ENCODE measurements at regions not wholly inside any gene's neighbourhood (a gene's known extent, or its start where the extent isn't known, plus 50 kb on each side); places are given as distances from the start of the nearest gene placed in this dataset.
"Not testable (repeated sequence)": the region's sequence is repeated elsewhere in the genome, so short reads cannot be mapped to it uniquely, and the experiment has no call there.

GRCh38 chr6:114747995-114748625 lies 405.3 kb upstream of the HS3ST5 start:
- no peak for DNase-seq

DNA sequence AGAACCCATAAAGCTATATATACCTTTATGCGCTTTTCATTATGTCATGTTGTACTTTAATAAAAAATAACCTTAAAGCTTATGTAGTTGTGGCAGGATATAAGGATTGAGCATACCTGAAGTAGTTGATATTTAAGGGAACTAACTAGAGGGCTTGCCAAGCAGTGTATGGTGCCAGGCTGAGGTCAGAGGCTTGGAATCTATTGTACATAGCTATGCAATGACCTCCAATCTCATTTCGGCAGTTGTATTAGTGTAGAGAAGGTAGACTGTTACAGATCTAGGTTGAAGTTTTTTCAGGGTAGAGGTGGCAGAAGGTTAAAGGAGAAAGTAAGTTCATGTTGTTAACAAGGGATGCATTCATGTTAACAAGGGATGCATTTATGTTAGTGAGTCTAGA lies 397.7 kb upstream of the HS3ST5 start:
- no peak for DNase-seq

DNA sequence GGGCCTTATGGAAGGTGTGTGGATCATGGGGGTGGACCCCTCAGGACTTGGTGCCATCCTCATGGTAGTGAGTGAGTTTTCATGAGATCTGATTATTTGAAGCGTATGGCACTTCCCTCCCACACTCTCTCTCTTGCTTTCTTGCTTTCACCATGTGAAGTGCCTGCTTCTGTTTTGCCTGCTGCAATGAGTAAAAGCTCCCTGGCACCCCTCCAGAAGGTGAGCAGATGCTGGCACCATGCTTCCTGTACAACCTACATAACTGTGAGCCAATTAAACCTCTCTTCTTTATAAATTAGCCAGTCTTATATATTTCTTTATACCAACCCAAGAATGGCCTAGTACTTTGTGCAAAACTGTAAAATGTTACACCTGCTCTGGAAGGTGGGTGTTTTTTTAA lies 396.8 kb upstream of the HS3ST5 start:
- DNase-seq: no peak

GRCh38 chr6:114735025-114735735 lies 392.4 kb upstream of the HS3ST5 start:
- no peak for DNase-seq

- DNase-seq: no peak
Measured at GRCh38 chr6:114733596-114733995, 390.8 kb upstream of the HS3ST5 start.

DNA sequence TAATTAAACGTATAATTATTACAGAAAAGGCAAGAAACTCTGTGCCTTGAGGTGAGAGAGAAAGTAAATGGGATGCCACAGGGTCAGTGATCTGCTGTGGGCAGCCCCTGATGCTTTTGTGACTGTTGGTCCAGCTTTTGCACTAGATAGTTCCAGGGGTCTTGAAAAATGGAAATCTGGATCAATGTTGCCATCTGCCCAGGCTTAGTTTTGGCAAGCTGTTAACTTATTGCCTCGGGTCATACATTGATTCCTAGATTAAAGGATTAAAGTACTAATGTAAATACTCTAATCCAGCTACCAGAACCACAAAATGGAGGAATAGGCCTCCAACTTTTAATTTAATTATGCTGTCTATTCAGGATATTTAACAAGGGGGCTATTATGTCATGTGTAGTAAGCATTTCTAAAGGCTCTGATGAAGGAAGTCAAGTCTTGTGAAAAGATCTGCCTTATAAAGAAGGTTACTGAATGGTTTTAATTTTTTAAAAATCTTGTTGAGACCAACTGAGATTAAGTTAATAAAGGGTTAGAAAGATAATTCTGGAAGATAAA lies 376.0 kb upstream of the HS3ST5 start:
- no peak for DNase-seq

DNA sequence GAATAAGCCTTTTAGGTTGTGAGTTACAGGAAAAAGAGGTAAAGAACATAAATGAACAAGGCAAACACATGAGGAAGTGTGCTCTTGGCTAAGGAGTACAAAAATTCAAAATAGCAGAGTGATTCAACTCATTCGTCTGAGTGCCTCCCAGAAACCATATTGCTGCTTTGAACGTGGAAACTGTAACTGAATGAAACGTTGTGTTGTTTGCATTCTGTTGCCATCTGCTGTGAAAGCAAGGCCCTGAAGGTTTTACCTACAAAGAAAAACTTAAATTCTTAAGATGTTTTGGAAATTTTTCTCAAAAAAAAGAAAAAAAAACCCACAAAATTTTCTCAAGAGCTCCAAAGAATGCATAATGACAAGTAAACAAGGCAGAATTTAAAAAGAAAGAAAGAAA lies 375.4 kb upstream of the HS3ST5 start:
- no peak for DNase-seq

DNA sequence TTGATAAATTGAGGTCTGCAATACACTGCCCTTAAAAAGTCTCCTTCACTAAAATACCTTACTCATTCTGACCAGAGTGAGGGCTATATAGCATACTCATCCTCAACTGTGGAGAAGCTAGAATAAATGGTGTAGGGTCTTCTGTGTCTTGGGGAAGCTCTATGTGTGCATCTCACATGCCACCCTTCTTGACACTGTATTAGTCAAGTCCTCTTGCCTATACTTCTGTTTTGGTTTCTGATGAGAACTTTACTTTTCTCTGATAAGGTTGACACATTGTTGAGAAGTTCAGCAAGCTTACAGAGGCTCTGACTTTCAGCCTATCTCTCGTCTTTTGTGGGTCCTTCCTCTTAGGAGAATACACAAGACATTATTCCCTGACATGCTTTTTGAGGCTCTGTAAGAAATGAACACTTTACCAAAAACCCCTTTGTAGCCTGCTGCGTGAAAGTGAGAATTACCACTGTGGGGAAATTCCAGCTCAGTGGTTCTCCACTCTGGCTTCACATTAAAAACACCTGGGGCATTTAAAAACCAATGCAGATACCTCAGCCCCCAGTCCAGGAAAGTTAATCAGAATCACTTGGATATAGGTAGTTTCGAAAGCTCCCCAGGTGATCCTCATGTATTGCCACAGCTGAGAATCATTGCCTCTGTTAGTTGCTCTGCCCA lies 372.1 kb upstream of the HS3ST5 start:
- DNase-seq: no peak

DNA sequence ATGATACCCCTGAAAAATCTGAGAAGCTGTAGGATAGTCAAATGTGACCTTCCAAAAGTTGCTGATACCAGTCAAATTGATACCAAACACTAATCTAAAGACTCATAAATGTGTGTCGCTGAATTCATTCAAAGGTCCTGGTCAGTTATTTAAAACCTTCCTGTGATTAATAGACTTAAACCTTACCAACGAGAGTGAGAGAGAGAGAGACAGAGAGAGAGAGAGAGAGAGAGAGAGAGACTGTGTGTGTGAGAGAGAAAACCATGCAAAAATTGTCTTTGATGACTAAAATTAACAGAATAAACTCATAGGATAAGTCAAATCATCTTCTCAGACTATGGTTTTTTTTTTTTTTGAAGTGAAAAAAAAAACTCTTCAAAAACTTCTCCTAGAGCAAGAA lies 370.9 kb upstream of the HS3ST5 start:
- no peak for DNase-seq

GRCh38 chr6:114712129-114712662 lies 369.4 kb upstream of the HS3ST5 start:
- DNase-seq: no peak

GRCh38 chr6:114707081-114707620 lies 364.3 kb upstream of the HS3ST5 start:
- DNase-seq: no peak

GRCh38 chr6:114690625-114691024 lies 347.8 kb upstream of the HS3ST5 start:
- DNase-seq: no peak

DNA sequence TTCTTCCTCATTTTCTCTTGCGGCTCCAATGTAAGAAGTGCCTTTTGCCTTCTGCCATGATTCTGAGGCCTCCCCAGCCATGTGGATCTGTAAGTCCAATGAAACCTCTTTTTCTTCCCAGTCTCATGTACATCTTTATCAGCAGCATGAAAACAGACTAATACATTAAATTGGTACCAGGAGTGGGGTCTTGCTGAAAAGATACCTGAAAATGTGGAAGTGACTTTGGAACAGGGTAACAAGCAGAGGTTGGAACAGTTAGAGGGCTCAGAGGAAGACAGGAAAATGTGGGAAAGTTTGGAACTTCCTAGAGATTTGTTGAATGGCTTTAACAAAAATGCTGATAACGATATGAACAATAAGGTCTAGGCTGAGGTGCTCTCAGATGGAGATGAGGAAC lies 316.7 kb upstream of the HS3ST5 start:
- no peak for DNase-seq

- DNase-seq: no peak
Measured at GRCh38 chr6:114651611-114652010, 308.8 kb upstream of the HS3ST5 start.

DNA sequence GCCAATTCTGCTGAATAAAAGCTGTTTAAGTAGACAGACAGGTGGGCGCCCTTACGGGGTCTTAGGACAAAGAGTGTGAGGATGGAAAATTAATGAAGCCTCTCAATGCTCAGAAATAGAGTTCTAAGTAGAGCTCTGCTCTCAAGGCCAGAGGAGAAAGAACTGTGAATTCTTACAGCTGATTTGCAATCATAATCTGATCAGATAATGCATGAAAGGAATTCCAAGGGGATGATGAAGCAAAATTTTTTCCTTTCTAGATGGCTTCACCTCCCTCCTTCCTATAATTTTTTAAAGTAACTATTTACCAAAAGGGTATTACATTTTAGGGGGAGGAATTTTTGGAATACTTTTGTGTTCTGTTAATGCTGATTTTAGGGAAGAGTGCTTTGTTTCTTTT lies 308.1 kb upstream of the HS3ST5 start:
- no peak for DNase-seq

GRCh38 chr6:114649298-114649697 lies 306.5 kb upstream of the HS3ST5 start:
- no peak for DNase-seq

GRCh38 chr6:114648847-114649246 lies 306.0 kb upstream of the HS3ST5 start:
- no peak for DNase-seq

GRCh38 chr6:114638341-114638740 lies 295.5 kb upstream of the HS3ST5 start:
- no peak for DNase-seq

DNA sequence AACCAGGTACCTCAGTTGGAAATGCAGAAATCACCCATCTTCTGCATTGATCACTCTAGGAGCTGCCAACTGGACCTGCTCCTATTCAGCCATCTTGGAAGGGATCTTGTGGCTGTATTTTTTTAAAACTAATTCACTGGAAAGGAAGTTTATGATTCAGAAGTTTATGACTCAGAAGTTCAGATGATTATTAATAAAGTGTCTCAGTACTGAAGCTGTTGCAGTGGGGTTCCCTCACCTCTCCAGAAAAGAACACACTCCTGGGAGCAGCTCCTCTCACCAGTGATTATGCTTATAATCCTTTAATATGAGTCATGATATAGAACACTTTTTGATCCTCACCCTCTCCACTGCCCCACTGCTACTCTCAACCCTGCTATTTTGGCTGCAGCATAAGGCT lies 291.2 kb upstream of the HS3ST5 start:
- no peak for DNase-seq

DNA sequence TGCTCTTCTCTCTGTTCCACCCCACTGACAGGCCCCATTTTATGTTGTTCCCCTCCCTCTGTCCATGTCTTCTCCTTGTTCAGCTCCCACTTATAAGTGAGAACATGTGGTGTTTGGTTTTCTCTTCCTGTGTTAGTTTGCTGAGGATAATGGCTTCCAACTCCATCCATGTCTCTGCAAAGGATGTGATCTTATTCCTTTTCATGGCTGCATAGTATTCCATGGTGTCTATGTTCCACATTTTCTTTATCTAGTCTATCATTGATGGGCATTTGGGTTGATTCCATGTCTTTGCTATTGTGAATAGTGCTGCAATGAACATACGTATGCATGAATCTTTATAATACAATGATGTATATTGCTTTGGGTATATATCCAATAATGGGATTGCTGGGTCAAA lies 283.4 kb upstream of the HS3ST5 start:
- DNase-seq: not testable (repeated sequence)

DNA sequence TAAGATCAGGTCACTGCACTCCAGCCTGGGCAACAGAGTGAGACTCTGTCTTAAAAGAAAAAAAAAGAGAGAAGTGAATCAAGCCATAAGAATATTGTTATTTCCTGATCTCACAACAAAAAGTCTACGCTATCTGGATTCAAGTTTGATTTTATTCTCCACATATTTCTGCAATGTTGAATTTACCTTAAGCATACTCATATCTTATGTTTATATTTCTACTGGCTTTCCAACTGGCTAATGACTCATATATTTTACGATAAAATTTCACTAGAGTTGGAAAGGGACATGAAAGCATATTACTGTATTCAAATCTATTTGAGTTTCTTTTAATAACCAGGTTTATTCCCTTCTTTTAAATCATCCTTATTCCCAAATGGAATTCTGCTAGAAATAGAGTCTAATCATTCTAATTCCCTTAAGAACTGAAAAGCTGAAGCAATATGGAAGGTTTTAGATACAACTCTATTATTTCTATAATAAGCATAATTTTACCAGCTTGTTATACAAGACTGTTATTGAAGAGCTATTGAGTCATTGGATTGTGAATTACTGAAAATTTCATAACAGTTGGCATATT lies 276.9 kb upstream of the HS3ST5 start:
- DNase-seq: no peak

DNA sequence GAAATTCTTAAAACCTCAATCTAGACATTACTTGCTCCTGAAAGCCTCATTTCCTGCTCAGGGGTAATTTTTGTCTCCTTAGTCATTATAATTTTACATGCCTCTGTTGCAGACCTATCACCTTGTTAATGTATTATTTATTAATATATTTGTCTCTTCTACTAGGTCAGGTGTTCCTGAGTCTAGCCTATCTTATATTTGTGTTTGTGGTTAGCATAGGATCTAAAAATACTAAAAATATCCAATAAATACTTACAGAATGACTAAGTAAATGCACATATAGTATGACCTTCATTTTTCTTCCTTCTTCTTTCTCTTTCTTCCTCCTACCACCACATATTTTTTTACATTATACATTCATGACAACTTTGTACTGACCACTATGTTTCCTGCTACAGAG lies 268.9 kb upstream of the HS3ST5 start:
- DNase-seq: no peak

DNA sequence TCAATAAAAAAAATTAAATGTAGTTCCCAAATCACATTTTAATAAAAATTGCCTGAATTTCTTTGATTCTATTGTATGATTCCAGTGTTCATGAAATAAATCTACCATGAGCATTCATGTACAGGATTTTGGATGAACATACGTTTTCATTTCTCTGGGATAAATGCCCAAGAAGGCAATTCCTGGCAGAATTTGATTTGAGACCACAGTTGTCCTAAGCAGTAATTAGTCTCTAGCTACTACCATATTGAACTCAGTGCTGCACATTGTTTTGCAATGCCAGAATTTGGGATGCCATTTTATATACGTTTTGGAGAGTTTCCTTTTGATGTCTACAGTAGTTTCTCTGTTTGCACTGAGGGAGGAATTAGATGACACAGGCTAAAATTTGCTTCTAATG lies 265.3 kb upstream of the HS3ST5 start:
- no peak for DNase-seq
